GM12892 (cell line): ENCODE measurements at regions not wholly inside any gene's neighbourhood (a gene's known extent, or its start where the extent isn't known, plus 50 kb on each side); places are given as distances from the start of the nearest gene placed in this dataset.
"Not testable (repeated sequence)": the region's sequence is repeated elsewhere in the genome, so short reads cannot be mapped to it uniquely, and the experiment has no call there.

Experiments used
- DNase-seq: peaks from one replicate; pipeline ENCODE4 v3.0.0; 2011; ENCODE audit not compliant: insufficient read length
- FAIRE-seq: peaks from 2 replicates; lab custom pipeline; 2011; peaks lifted over from hg19 to GRCh38; lab: Jason Lieb, UNC
- POLR2A ChIP-seq: IDR thresholded peaks from 2 replicates; pipeline ENCODE4 v1.6.1; 2011; ENCODE audit warnings: low read depth, low read length, control low read depth
- POLR2AphosphoS5 ChIP-seq: IDR thresholded peaks from 2 replicates; pipeline ENCODE4 v1.6.1; 2011; ENCODE audit warnings: low read depth, low read length, control low read depth
- TAF1 ChIP-seq: IDR thresholded peaks from 2 replicates; pipeline ENCODE4 v1.6.1; 2011; ENCODE audit warnings: low read depth, mild to moderate bottlenecking, control low read depth, low read length, borderline replicate concordance

GRCh38 chr3:162601101-162601670 is 1104.6 kb downstream of the OTOL1 start:
- TF ChIP-seq POLR2AphosphoS5 (no peak), TAF1 (no peak), POLR2A (no peak)
- FAIRE-seq, result no peak

GRCh38 chr3:162602619-162603018 is 1106.0 kb downstream of the OTOL1 start:
- TF ChIP-seq POLR2A (no peak), POLR2AphosphoS5 (no peak), TAF1 (no peak)
- FAIRE-seq (no peak), DNase-seq (no peak)

More at GRCh38 chr3:162601101-162601670, 1104.6 kb downstream of the OTOL1 start:
- DNase-seq, result no peak

- FAIRE-seq (no peak), DNase-seq (no peak)
- no peak for TF ChIP-seq POLR2A
- TF ChIP-seq TAF1, result no peak
- no peak for TF ChIP-seq POLR2AphosphoS5
Observed at GRCh38 chr3:162605651-162606204, 1109.1 kb downstream of the OTOL1 start.

- no peak for TF ChIP-seq POLR2A
- DNase-seq (no peak), FAIRE-seq (no peak)
Observed at GRCh38 chr3:162610261-162610660, 1113.7 kb downstream of the OTOL1 start.

- no peak for FAIRE-seq
- no peak for TF ChIP-seq POLR2A
- no peak for TF ChIP-seq POLR2AphosphoS5
- no peak for TF ChIP-seq TAF1
- DNase-seq, result no peak
Observed at GRCh38 chr3:162612991-162613390, 1116.4 kb downstream of the OTOL1 start.

- TF ChIP-seq POLR2AphosphoS5 (no peak), TAF1 (no peak), POLR2A (no peak)
- DNase-seq (no peak), FAIRE-seq (no peak)
Observed at GRCh38 chr3:162626172-162626571, 1129.6 kb downstream of the OTOL1 start.

- TF ChIP-seq POLR2AphosphoS5 (no peak), POLR2A (no peak), TAF1 (no peak)
- FAIRE-seq, result no peak
Observed at GRCh38 chr3:162628531-162628930, 1131.9 kb downstream of the OTOL1 start.

GRCh38 chr3:162629372-162629771 is 1132.8 kb downstream of the OTOL1 start:
- DNase-seq, result no peak
- no peak for FAIRE-seq
- TF ChIP-seq POLR2AphosphoS5 (no peak), POLR2A (no peak), TAF1 (no peak)

More at GRCh38 chr3:162628531-162628930, 1131.9 kb downstream of the OTOL1 start:
- no peak for DNase-seq

- no peak for DNase-seq
- FAIRE-seq, result no peak
- TF ChIP-seq TAF1, result no peak
- TF ChIP-seq POLR2A, result no peak
- TF ChIP-seq POLR2AphosphoS5, result no peak
Observed at GRCh38 chr3:162632672-162633071, 1136.1 kb downstream of the OTOL1 start.

GRCh38 chr3:162640208-162640607 is 1143.6 kb downstream of the OTOL1 start:
- not testable (repeated sequence) for FAIRE-seq, DNase-seq

- FAIRE-seq, result no peak
Observed at GRCh38 chr3:162641317-162641716, 1144.7 kb downstream of the OTOL1 start.

GRCh38 chr3:162641907-162642306 is 1145.3 kb downstream of the OTOL1 start:
- no peak for FAIRE-seq
- DNase-seq, result no peak
- TF ChIP-seq POLR2A, result no peak
- no peak for TF ChIP-seq POLR2AphosphoS5
- TF ChIP-seq TAF1, result no peak

More at GRCh38 chr3:162641317-162641716, 1144.7 kb downstream of the OTOL1 start:
- TF ChIP-seq POLR2A (no peak), TAF1 (no peak), POLR2AphosphoS5 (no peak)
- DNase-seq, result no peak

GRCh38 chr3:162643245-162643644 is 1146.6 kb downstream of the OTOL1 start:
- TF ChIP-seq POLR2AphosphoS5, result no peak
- FAIRE-seq, result no peak
- DNase-seq, result no peak
